Coronary artery (tissue), 2 donors: ENCODE measurements at regions not wholly inside any gene's neighbourhood (a gene's known extent, or its start where the extent isn't known, plus 50 kb on each side); places are given as distances from the start of the nearest gene placed in this dataset.

Source experiments
- DNase-seq: peaks from one replicate; pipeline ENCODE4 v3.0.0-alpha.2; 2017; ENCODE audit warnings: low spot score
- H3K27ac ChIP-seq, 2 donors: fragments of 200-600 bp; sonication (generic); one replicate each; pipeline ENCODE4 v1.5.1; 2016 to 2019
- H3K4me3 ChIP-seq: fragments of 200-600 bp; sonication (generic); 2 replicates; pipeline ENCODE4 v1.5.1; 2016; ENCODE audit warnings: mild to moderate bottlenecking, moderate library complexity
- CTCF ChIP-seq: fragments of 200-600 bp; sonication (generic); IDR thresholded peaks from one replicate; pipeline ENCODE4 v1.5.1; 2019; ENCODE audit warnings: antibody characterized with exemption

- no peak overlapping the region for H3K4me3 ChIP-seq
- TF ChIP-seq CTCF, result no peak
- no peak overlapping the region for H3K27ac ChIP-seq
- no peak for DNase-seq
Measured at GRCh38 chr10:85413570-85413969, 953.0 kb downstream of the GRID1 start.

DNA sequence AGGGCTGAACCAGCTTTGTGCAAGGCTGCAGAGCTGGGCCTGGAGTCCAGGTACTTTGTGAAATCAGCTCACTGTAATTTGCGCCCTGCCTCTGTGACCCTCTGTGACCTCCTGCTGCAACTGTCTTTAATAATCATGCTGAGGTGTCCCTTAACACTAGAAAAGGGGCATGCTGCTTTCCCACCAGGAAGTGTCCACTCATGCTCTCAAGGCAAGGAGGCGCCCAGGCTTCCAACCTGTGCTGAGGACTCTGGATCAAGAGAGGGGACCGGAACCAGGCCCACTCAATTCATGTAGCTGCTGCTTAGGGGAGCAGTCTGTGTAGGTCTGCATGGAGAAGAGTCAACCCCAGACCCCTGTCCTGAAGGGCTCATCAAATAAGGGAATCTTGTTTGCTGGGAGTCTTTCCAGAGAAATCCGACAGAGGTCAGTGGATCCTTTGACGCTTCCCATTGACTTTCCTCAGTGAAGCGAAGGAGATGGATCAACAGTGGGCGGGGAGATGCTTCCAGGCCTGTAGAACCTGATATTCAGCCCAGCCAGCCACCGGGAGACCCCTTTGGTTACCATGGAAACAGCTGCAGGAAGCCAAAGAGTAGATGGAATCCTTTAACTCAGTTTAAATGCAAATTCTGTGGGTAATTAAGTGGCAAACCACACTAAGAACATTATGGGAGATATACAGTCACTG is 945.9 kb downstream of the GRID1 start:
- DNase-seq, result no peak
- Histone ChIP-seq H3K4me3 (no peak overlapping the region), H3K27ac (no peak overlapping the region)
- no peak for TF ChIP-seq CTCF

GRCh38 chr10:85421421-85421820 is 945.2 kb downstream of the GRID1 start:
- no peak for DNase-seq
- Histone ChIP-seq H3K4me3 (no peak overlapping the region), H3K27ac (no peak overlapping the region)
- no peak for TF ChIP-seq CTCF

GRCh38 chr10:85429126-85429525 is 937.5 kb downstream of the GRID1 start:
- Histone ChIP-seq H3K27ac (no peak overlapping the region), H3K4me3 (no peak overlapping the region)
- no peak for DNase-seq
- TF ChIP-seq CTCF, result no peak

- no peak overlapping the region for H3K4me3 ChIP-seq
- DNase-seq, result no peak
Measured at GRCh38 chr10:85430991-85431390, 935.6 kb downstream of the GRID1 start.

DNA sequence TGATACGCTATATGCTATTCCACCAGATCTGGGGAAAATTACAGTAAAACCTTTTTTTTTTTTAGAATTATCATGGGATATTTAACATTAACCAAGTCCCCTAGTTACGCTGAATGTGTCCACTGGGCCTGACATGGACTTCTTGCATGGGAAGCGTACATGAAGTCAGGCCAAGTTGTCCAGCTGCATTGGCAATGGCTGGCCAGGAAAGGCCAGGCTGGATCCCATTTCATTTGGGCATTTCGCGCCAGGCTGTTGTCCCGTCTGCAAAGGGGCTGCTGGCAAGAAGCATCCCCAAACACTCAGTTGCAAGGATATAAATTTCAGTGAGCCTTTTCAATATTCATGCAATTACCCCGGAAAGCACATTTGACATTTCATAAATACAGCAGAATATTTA is 933.3 kb downstream of the GRID1 start:
- no peak overlapping the region for H3K27ac ChIP-seq
- TF ChIP-seq CTCF, result no peak
- H3K4me3 ChIP-seq, result no peak overlapping the region
- no peak for DNase-seq

More at GRCh38 chr10:85430991-85431390, 935.6 kb downstream of the GRID1 start:
- TF ChIP-seq CTCF, result no peak
- no peak overlapping the region for H3K27ac ChIP-seq

DNA sequence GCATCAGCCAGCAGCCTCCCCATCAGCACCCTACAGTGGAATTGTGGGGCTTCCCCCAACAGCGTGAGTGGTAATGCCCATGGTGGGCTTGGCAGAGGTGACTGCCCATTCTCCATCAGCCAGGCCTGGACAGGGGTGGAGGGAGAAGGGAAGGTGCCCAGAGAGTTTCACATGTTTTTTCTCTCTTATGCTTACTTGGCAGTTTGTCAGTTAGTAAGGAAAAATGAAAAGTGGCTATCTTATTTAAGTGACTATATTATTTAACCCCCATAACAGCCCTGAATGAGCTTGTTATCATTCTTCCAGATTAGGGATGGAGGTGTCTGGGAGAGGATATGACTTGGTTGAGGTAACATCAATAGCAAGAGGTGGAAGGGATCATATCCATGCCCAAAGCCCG is 921.7 kb downstream of the GRID1 start:
- TF ChIP-seq CTCF, result no peak
- DNase-seq, result no peak
- no peak overlapping the region for H3K27ac ChIP-seq
- H3K4me3 ChIP-seq, result no peak overlapping the region
